RWPE1 (cell line): ENCODE measurements at regions not wholly inside any gene's neighbourhood (a gene's known extent, or its start where the extent isn't known, plus 50 kb on each side); places are given as distances from the start of the nearest gene placed in this dataset.

Experiments
- CTCF ChIA-PET: fragments of 350-600 bp; sonication (Branson Sonifier 250); formaldehyde crosslinking; extraction: SDS; loops from one replicate; lab custom pipeline; 2021; lab: Yijun Ruan, JAX
- POLR2A ChIA-PET: fragments of 400-600 bp; formaldehyde crosslinking; extraction: SDS; loops from one replicate; lab custom pipeline; 2020; ENCODE audit warnings: antibody characterized with exemption; ENCODE audit not compliant: low non-redundant PET; lab: Yijun Ruan, JAX
- DNase-seq: peaks from one replicate; pipeline ENCODE4 v3.0.0; 2012; ENCODE audit warnings: low spot score
- H3K27ac ChIP-seq: fragments of 450-650 bp; 2 replicates; pipeline ENCODE4 v1.5.1; 2017
- TF ChIP-seq, protein P1 (sequence below): fragments of 450-650 bp; conservative IDR thresholded peaks from 2 replicates; pipeline ENCODE4 v1.5.1; 2017; ENCODE audit warnings: low read depth, mild to moderate bottlenecking

DNA sequence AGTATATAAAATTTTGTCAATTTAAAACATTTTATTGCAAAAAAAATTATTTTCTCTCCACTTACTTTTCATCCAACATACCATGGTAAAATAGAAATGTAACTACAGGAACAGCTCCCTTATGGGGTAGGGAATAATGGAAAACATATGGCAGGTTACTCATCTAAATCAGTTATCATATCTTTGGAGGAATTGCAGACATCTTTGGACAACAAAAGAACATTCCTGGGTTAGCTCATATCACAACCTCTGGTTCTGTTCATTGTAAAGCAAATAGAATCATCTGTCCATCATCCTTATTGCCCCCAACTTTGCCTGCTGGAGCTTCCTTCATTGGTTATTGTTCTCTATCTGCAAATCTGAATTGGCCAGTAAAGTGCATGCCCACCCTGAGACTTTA, 387.5 kb upstream of the GRID2 start:
- H3K27ac ChIP-seq, result no peak overlapping the region
- DNase-seq, result no peak
- ChIA-PET POLR2A (no interaction called here), CTCF (interaction anchor here (0.6 kb wide), 1 partner anchor 367 kb away, joined by 3 read pairs; no protein-coding TSS in a partner anchor)
- TF ChIP-seq, protein P1, sequence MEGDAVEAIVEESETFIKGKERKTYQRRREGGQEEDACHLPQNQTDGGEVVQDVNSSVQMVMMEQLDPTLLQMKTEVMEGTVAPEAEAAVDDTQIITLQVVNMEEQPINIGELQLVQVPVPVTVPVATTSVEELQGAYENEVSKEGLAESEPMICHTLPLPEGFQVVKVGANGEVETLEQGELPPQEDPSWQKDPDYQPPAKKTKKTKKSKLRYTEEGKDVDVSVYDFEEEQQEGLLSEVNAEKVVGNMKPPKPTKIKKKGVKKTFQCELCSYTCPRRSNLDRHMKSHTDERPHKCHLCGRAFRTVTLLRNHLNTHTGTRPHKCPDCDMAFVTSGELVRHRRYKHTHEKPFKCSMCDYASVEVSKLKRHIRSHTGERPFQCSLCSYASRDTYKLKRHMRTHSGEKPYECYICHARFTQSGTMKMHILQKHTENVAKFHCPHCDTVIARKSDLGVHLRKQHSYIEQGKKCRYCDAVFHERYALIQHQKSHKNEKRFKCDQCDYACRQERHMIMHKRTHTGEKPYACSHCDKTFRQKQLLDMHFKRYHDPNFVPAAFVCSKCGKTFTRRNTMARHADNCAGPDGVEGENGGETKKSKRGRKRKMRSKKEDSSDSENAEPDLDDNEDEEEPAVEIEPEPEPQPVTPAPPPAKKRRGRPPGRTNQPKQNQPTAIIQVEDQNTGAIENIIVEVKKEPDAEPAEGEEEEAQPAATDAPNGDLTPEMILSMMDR, result no peak

DNA sequence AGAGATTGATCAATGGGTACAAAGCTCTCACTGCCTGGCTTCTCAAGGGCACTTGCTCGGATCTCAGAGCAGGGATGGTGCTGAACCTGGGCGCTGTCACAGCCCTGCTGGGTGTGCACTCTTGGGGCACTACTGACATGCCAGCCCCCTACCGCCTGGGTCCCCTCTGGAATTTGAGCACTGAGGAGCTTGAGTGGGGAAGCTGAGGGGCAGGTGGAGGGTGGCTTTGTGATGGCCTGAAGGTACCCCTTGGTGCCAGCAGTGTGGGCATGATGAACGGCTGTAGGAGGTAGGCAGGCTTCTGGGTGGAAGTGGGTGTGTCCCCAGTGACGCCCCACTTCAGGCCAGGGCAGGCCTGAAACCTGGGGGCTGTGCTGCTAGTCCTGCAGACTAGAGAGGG, 379.1 kb upstream of the GRID2 start:
- ChIA-PET CTCF (no interaction called here), POLR2A (no interaction called here)
- no peak overlapping the region for H3K27ac ChIP-seq
- DNase-seq, result no peak
- TF ChIP-seq, protein P1, result no peak

DNA sequence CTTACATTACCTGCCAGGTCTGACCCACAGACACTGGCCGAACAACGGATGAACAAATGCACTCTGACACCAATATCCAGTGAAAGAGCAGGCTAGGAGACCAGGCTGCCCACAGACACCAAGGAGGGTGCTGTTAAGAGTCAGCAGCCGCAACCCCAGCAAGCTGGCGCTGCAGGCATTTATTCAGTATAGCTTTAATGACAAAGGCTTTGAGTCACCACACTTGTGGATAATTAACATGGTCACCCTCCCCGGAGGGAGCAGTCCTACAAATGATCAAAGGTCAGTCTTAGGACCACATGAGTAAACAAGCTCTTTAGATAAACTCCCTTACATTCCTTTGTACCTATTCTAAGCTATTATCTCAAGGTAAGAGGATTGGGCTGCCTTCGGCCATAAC, 368.5 kb upstream of the GRID2 start:
- ChIA-PET POLR2A (no interaction called here), CTCF (no interaction called here)
- no peak for DNase-seq
- TF ChIP-seq, protein P1, result no peak
- H3K27ac ChIP-seq, result no peak overlapping the region

DNA sequence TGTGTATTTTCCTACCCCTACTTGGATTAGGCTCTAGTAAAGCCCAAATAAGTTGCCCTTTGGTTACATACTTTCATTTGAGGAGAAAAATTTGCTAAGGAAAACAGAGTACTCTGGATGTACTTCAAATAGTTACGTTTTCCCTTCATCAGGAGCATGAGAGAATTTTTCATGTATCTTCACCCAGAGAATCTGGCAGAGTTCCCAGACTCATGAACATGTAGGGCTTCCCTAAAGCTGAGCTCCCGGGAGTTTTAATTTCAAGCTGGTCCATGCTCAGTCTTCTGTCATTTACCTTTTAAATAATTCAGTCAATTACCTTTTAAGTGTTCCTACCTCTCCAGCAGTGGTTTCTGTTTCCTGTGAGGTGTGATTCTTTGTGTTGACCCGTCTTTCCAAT, 367.5 kb upstream of the GRID2 start:
- TF ChIP-seq, protein P1, result no peak
- H3K27ac ChIP-seq, result no peak overlapping the region
- no peak for DNase-seq
- CTCF ChIA-PET, result interaction anchor here (0.6 kb wide), 2 partner anchors 453 to 567 kb away, joined by 4 to 7 read pairs; no protein-coding TSS in a partner anchor
- POLR2A ChIA-PET, result no interaction called here

DNA sequence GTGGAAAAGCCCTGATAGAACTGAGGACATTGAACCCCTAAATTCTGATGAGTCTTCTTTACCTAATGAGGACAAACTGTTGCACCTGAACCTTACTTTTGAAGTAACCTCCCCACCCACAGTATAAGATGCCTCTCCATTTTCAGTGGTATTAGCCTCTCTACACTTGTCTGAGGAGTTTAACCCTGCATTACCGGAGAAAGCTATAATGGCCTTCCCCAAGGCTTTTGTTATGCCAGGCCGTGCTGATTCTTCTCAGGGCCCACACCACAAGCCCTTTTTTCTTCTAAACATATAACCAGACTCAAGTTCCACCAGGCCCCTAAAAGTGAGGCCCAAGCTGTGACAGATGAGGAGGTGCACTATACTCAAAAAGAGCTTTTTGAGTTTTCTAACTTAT, 345.8 kb upstream of the GRID2 start:
- no peak for DNase-seq
- H3K27ac ChIP-seq, result no peak overlapping the region
- TF ChIP-seq, protein P1, result no peak
- POLR2A ChIA-PET, result no interaction called here
- CTCF ChIA-PET, result no interaction called here

DNA sequence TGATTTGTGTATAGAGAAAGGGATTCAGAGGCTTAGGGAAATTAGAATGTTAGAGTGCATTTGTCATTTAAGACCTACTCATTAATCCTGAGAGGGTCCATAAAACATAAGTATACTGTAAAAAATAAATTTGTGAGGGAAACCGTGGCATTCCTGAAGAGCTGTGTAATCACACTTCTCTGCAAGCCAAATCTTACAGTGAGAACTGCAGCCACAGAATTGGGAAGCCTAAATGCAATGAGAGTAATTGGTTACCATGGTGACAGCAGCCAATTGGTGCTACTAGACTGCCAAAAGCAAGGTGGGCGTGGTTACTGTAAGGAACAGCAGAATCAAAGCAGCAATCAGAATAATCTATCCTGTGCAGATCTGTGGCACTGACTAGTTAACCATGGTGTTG, 345.2 kb upstream of the GRID2 start:
- no peak overlapping the region for H3K27ac ChIP-seq
- TF ChIP-seq, protein P1, result no peak
- ChIA-PET POLR2A (no interaction called here), CTCF (no interaction called here)
- no peak for DNase-seq

DNA sequence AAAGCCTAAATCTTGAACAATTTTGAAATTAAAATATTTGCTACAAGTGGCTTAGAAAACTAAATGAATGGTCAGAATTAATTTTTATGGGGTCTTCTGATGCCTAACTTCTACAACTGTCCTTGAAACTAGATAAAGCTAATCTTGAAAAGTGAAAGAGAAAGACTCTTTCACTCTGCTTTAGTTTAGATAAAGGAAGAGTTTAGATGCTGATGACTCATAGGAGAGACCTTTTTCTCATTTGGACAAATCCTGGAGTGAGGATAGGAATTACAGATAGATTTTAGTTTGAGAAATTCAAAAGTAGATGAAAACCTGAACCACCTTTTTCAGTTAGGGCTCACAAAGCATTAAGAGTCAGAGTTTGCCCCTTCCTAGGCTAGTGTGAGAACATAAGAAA, 342.3 kb upstream of the GRID2 start:
- no peak overlapping the region for H3K27ac ChIP-seq
- TF ChIP-seq, protein P1, result no peak
- DNase-seq, result no peak
- ChIA-PET CTCF (no interaction called here), POLR2A (no interaction called here)
